A673 (cell line): ENCODE measurements at regions not wholly inside any gene's neighbourhood (a gene's known extent, or its start where the extent isn't known, plus 50 kb on each side); places are given as distances from the start of the nearest gene placed in this dataset.
"Not testable (repeated sequence)": the region's sequence is repeated elsewhere in the genome, so short reads cannot be mapped to it uniquely, and the experiment has no call there.

Experiments
- BruUV-seq: library from RNA; stranded (reverse); fragments of 400-500 nt; replicated peaks from 2 replicates; lab custom pipeline; 2021; lab: Mats Ljungman, UMichigan
- CTCF ChIA-PET: fragments of 300-600 bp; sonication (Branson Sonifier 250); formaldehyde crosslinking; loops from one replicate; lab custom pipeline; 2022; ENCODE audit warnings: antibody characterized with exemption; lab: Charles Lee
- POLR2A ChIA-PET: fragments of 300-600 bp; sonication (Branson Sonifier 250); formaldehyde crosslinking; loops from one replicate; lab custom pipeline; 2022; ENCODE audit warnings: antibody characterized with exemption; ENCODE audit not compliant: low non-redundant PET; lab: Charles Lee
- DNase-seq: peaks from one replicate; pipeline ENCODE4 v3.0.0-alpha.2; 2015; ENCODE audit warnings: low spot score
- H3K27ac ChIP-seq: fragments of 200-600 bp; sonication (generic); 2 replicates; pipeline ENCODE4 v1.5.1; 2016; ENCODE audit warnings: mixed run types, low read depth, mild to moderate bottlenecking, mixed read lengths, antibody characterized with exemption, low read length; ENCODE audit not compliant: poor library complexity, severe bottlenecking
- H3K27me3 ChIP-seq: fragments of 200-600 bp; sonication (generic); replicated peaks from 2 replicates; pipeline ENCODE4 v1.6.1; 2017; ENCODE audit warnings: mixed run types, low read depth, mild to moderate bottlenecking, mixed read lengths, antibody characterized with exemption, low read length; ENCODE audit not compliant: insufficient read depth, poor library complexity
- H3K36me3 ChIP-seq: fragments of 200-600 bp; sonication (generic); 2 replicates; pipeline ENCODE4 v1.6.1; 2016; ENCODE audit warnings: mixed run types, mild to moderate bottlenecking, mixed read lengths, antibody characterized with exemption, low read length; ENCODE audit not compliant: insufficient read depth, poor library complexity, severe bottlenecking
- H3K4me1 ChIP-seq: fragments of 200-600 bp; sonication (generic); 2 replicates; pipeline ENCODE4 v1.6.1; 2017; ENCODE audit warnings: mixed run types, mild to moderate bottlenecking, mixed read lengths, antibody characterized with exemption, low read length; ENCODE audit not compliant: insufficient read depth, poor library complexity, severe bottlenecking
- H3K4me3 ChIP-seq: fragments of 200-600 bp; sonication (generic); 2 replicates; pipeline ENCODE4 v1.5.1; 2016; ENCODE audit warnings: low read depth, mixed run types, mild to moderate bottlenecking, mixed read lengths, low read length; ENCODE audit not compliant: poor library complexity, severe bottlenecking
- H3K9me3 ChIP-seq: fragments of 200-600 bp; sonication (generic); 2 replicates; pipeline ENCODE4 v1.6.1; 2016; ENCODE audit warnings: mixed run types, low read depth, mild to moderate bottlenecking, mixed read lengths, antibody characterized with exemption, low read length; ENCODE audit not compliant: poor library complexity, severe bottlenecking
- EZH2 ChIP-seq: fragments of 200-600 bp; sonication (generic); IDR thresholded peaks from 2 replicates; pipeline ENCODE4 v1.6.1; 2017; ENCODE audit warnings: borderline replicate concordance, low read depth, mild to moderate bottlenecking, mixed read lengths, antibody characterized with exemption, low read length; ENCODE audit not compliant: poor library complexity, severe bottlenecking
- intact Hi-C: fragments of 100-400 bp; cut with micrococcal nuclease; formaldehyde crosslinking; loops from one replicate; pipeline ENCODE4 v1.10.0; 2022; ENCODE audit not compliant: unreplicated experiment
- TF ChIP-seq, protein P1 (sequence below): fragments of 300-800, 200-600 bp; sonication (generic); conservative IDR thresholded peaks from 2 replicates; pipeline ENCODE4 v1.5.1; 2017; ENCODE audit warnings: low read depth, mild to moderate bottlenecking, antibody characterized with exemption, low read length, moderate library complexity, mixed read lengths

DNA sequence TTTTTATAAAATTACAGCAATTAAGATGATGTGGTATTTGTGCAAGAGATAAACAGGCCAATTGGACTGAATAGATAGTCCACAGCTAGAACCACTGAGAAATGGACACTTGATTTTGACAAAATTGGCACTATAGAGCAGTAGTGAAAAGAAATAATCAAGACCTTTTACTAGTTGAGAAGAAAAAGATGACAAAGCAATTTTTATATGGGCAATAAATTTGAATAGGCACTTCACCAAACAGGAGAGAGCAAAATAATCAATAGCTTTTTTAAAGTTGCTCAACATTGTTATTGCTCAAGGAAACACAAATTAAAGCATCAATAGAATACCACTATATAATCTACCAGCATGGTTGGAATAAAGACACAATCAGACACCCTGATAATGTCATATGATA is 193.5 kb upstream of the FTMT start:
- POLR2A ChIA-PET = no interaction called here

DNA sequence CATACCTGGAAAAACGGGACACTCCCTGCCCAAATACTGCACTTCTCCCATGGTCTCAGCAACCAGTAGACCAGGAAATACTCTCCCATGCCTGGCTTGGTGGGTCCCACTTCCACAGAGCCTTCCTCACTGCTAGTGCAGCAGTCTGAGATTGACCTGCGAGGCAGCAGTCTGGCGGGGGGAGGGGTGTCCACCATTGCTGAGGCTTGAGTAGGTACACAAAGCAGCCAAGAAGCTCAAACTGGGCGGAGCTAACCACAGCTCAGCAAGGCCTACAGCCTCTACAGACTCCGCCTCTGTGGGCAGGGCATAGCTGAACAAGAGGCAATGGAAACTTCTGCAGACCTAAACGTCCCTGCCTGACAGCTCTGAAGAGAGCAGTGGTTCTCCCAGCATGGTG is 191.5 kb upstream of the FTMT start:
- Histone ChIP-seq H3K36me3 (no peaks in the 10 kb centered on the region), H3K27me3 (no peaks in the 10 kb centered on the region), H3K27ac (no peak overlapping the region), H3K9me3 (no peaks in the 10 kb centered on the region), H3K4me1 (no peaks in the 10 kb centered on the region), H3K4me3 (no peak overlapping the region)
- TF ChIP-seq, protein P1, sequence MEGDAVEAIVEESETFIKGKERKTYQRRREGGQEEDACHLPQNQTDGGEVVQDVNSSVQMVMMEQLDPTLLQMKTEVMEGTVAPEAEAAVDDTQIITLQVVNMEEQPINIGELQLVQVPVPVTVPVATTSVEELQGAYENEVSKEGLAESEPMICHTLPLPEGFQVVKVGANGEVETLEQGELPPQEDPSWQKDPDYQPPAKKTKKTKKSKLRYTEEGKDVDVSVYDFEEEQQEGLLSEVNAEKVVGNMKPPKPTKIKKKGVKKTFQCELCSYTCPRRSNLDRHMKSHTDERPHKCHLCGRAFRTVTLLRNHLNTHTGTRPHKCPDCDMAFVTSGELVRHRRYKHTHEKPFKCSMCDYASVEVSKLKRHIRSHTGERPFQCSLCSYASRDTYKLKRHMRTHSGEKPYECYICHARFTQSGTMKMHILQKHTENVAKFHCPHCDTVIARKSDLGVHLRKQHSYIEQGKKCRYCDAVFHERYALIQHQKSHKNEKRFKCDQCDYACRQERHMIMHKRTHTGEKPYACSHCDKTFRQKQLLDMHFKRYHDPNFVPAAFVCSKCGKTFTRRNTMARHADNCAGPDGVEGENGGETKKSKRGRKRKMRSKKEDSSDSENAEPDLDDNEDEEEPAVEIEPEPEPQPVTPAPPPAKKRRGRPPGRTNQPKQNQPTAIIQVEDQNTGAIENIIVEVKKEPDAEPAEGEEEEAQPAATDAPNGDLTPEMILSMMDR = no peak
- no peak for TF ChIP-seq EZH2
- ChIA-PET CTCF (no interaction called here), POLR2A (no interaction called here)
- BruUV-seq = no TSS peak
- intact Hi-C loops = no loop called here
- DNase-seq = no peak

More for the DNA sequence above, 193.5 kb upstream of the FTMT start:
- no peaks in the 10 kb centered on the region for H3K9me3 ChIP-seq
- CTCF ChIA-PET = no interaction called here
- TF ChIP-seq, protein P1 = no peak
- TF ChIP-seq EZH2 = no peak
- DNase-seq = no peak
- no peaks in the 10 kb centered on the region for H3K27me3 ChIP-seq
- H3K4me3 ChIP-seq = no peak overlapping the region
- H3K4me1 ChIP-seq = no peaks in the 10 kb centered on the region
- intact Hi-C loops = no loop called here
- H3K27ac ChIP-seq = no peak overlapping the region
- H3K36me3 ChIP-seq = no peaks in the 10 kb centered on the region
- no TSS peak for BruUV-seq

DNA sequence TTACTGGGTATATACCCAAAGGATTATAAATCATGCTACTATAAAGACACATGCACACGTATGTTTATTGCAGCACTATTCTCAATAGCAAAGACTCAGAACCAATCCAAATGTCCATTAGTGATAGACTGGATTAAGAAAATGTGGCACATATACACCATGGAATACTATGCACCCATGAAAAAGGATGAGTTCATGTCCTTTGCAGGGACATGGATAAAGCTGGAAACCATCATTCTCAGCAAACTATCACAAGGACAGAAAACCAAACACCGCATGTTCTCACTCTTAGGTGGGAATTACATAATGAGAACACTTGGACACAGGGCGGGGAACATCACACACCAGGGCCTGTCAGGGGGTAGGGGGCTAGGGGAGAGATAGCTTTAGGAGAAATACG is 186.1 kb upstream of the FTMT start:
- intact Hi-C loops, DNase-seq, POLR2A ChIA-PET, CTCF ChIA-PET, H3K4me3 ChIP-seq, BruUV-seq, H3K27me3 ChIP-seq, H3K36me3 ChIP-seq, H3K27ac ChIP-seq, H3K4me1 ChIP-seq, H3K9me3 ChIP-seq: not testable (repeated sequence)

DNA sequence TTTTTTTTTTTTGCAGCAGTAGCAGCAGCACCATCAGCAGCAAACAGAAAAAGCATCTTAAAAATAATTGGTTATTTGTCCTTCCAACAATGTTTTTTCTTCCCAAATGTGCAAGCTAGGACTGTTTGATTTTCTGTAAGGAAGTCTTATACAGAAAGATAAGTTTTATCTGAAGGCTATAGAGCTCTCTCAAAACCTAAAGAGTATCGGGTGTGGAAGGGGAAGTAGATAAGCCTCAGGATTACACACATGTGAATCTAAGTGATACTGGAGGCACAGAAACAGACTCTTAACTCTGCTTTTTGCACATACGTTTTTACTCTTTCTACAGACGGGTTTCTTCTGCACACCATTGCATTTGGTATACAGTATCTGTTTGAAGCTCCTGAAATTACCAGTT is 184.4 kb upstream of the FTMT start:
- ChIA-PET POLR2A (no interaction called here), CTCF (no interaction called here)
- no peak overlapping the region for H3K4me3 ChIP-seq
- no peak for DNase-seq
- TF ChIP-seq, protein P1 = no peak
- TF ChIP-seq EZH2 = no peak
- H3K36me3 ChIP-seq = no peaks in the 10 kb centered on the region
- no peak overlapping the region for H3K27ac ChIP-seq
- intact Hi-C loops = no loop called here
- BruUV-seq = no TSS peak
- no peaks in the 10 kb centered on the region for H3K4me1 ChIP-seq
- H3K9me3 ChIP-seq = no peaks in the 10 kb centered on the region
- no peaks in the 10 kb centered on the region for H3K27me3 ChIP-seq
